ENCODE measurements at regions not wholly inside any gene's neighbourhood (a gene's known extent, or its start where the extent isn't known, plus 50 kb on each side); places are given as distances from the start of the nearest gene placed in this dataset.

GRCh38 chr13:80036845-80037504 is 304.0 kb downstream of the SPRY2 start:
- Mint-ChIP-seq H3K4me3 (peak overlapping the region in 4 of 8 donors; percentile 21 to 72 (median 30)), H3K4me1 (peaks cover 18 to 29% (median 28%) of the 10 kb centered on the region in 3 donors), H3K27me3 (no peaks in the 10 kb centered on the region), H3K9me3 (no peaks in the 10 kb centered on the region), H3K27ac (peak overlapping the region in 5 of 6 donors; percentile 1 to 79 (median 24)), H3K36me3 (no peaks in the 10 kb centered on the region)
- ATAC-seq (ENCODE audit: low read depth in 2 of 2) (peak; percentile 76 to 87), DNase-seq (peak; percentile 42)

GRCh38 chr13:80035096-80035495 is 305.8 kb downstream of the SPRY2 start:
- no peaks in the 10 kb centered on the region for H3K27me3 Mint-ChIP-seq
- ATAC-seq (ENCODE audit: low read depth in 2 of 2), result no peak
- no peaks in the 10 kb centered on the region for H3K9me3 Mint-ChIP-seq
- H3K27ac Mint-ChIP-seq, result no peak overlapping the region
- peaks cover 18 to 29% (median 28%) of the 10 kb centered on the region in 3 donors for H3K4me1 Mint-ChIP-seq
- no peaks in the 10 kb centered on the region for H3K36me3 Mint-ChIP-seq
- no peak for DNase-seq
- H3K4me3 Mint-ChIP-seq, result no peak overlapping the region

- Mint-ChIP-seq H3K4me1 (peaks cover 15 to 25% (median 25%) of the 10 kb centered on the region in 3 donors), H3K4me3 (no peak overlapping the region), H3K9me3 (no peaks in the 10 kb centered on the region), H3K27me3 (no peaks in the 10 kb centered on the region), H3K27ac (no peak overlapping the region), H3K36me3 (no peaks in the 10 kb centered on the region)
- DNase-seq (no peak), ATAC-seq (ENCODE audit: low read depth in 2 of 2) (no peak)
Measured at GRCh38 chr13:80033951-80034350, 307.0 kb downstream of the SPRY2 start.

- peaks cover 12 to 19% (median 18%) of the 10 kb centered on the region in 3 donors for H3K4me1 Mint-ChIP-seq
- ATAC-seq (ENCODE audit: low read depth in 2 of 2) (no peak), DNase-seq (no peak)
- H3K4me3 Mint-ChIP-seq, result no peak overlapping the region
- no peak overlapping the region for H3K27ac Mint-ChIP-seq
- no peaks in the 10 kb centered on the region for H3K9me3 Mint-ChIP-seq
- no peaks in the 10 kb centered on the region for H3K27me3 Mint-ChIP-seq
- H3K36me3 Mint-ChIP-seq, result no peaks in the 10 kb centered on the region
Measured at GRCh38 chr13:80033286-80033685, 307.6 kb downstream of the SPRY2 start.

GRCh38 chr13:80030491-80030890 is 310.4 kb downstream of the SPRY2 start:
- ATAC-seq (ENCODE audit: low read depth in 2 of 2) (no peak), DNase-seq (no peak)
- H3K9me3 Mint-ChIP-seq, result no peaks in the 10 kb centered on the region

GRCh38 chr13:80029170-80029569 is 311.8 kb downstream of the SPRY2 start:
- no peaks in the 10 kb centered on the region for H3K27me3 Mint-ChIP-seq
- no peak overlapping the region for H3K27ac Mint-ChIP-seq
- no peaks in the 10 kb centered on the region for H3K4me1 Mint-ChIP-seq
- H3K36me3 Mint-ChIP-seq, result no peaks in the 10 kb centered on the region
- no peak overlapping the region for H3K4me3 Mint-ChIP-seq
- ATAC-seq (ENCODE audit: low read depth in 2 of 2), result no peak
- no peaks in the 10 kb centered on the region for H3K9me3 Mint-ChIP-seq
- no peak for DNase-seq

More at GRCh38 chr13:80030491-80030890, 310.4 kb downstream of the SPRY2 start:
- Mint-ChIP-seq H3K4me1 (no peaks in the 10 kb centered on the region), H3K27ac (no peak overlapping the region), H3K36me3 (no peaks in the 10 kb centered on the region), H3K27me3 (no peaks in the 10 kb centered on the region), H3K4me3 (no peak overlapping the region)

GRCh38 chr13:80022146-80022545 is 318.8 kb downstream of the SPRY2 start:
- H3K4me1 Mint-ChIP-seq, result no peaks in the 10 kb centered on the region
- H3K9me3 Mint-ChIP-seq, result peaks cover 0 to 3% (median 0%) of the 10 kb centered on the region in 7 donors
- DNase-seq, result no peak
- H3K4me3 Mint-ChIP-seq, result peak overlapping the region in 1 of 8 donors; percentile 29
- H3K27me3 Mint-ChIP-seq, result no peaks in the 10 kb centered on the region
- no peak for ATAC-seq (ENCODE audit: low read depth in 2 of 2)
- H3K36me3 Mint-ChIP-seq, result no peaks in the 10 kb centered on the region
- no peak overlapping the region for H3K27ac Mint-ChIP-seq

- peaks cover 0 to 4% (median 0%) of the 10 kb centered on the region in 7 donors for H3K9me3 Mint-ChIP-seq
- no peak overlapping the region for H3K27ac Mint-ChIP-seq
- no peaks in the 10 kb centered on the region for H3K27me3 Mint-ChIP-seq
- no peak overlapping the region for H3K4me3 Mint-ChIP-seq
- ATAC-seq (ENCODE audit: low read depth in 2 of 2) (no peak), DNase-seq (no peak)
- H3K4me1 Mint-ChIP-seq, result no peaks in the 10 kb centered on the region
- H3K36me3 Mint-ChIP-seq, result no peaks in the 10 kb centered on the region
Measured at GRCh38 chr13:80012251-80012650, 328.7 kb downstream of the SPRY2 start.

- H3K4me1 Mint-ChIP-seq, result no peaks in the 10 kb centered on the region
- no peaks in the 10 kb centered on the region for H3K36me3 Mint-ChIP-seq
- no peaks in the 10 kb centered on the region for H3K27me3 Mint-ChIP-seq
- DNase-seq, result no peak
- H3K9me3 Mint-ChIP-seq, result no peaks in the 10 kb centered on the region
- no peak for ATAC-seq (ENCODE audit: low read depth in 2 of 2)
- H3K27ac Mint-ChIP-seq, result no peak overlapping the region
- H3K4me3 Mint-ChIP-seq, result no peak overlapping the region
Measured at GRCh38 chr13:80011448-80012212, 329.3 kb downstream of the SPRY2 start.

GRCh38 chr13:80010846-80011245 is 330.1 kb downstream of the SPRY2 start:
- no peak overlapping the region for H3K27ac Mint-ChIP-seq
- no peaks in the 10 kb centered on the region for H3K27me3 Mint-ChIP-seq
- no peaks in the 10 kb centered on the region for H3K9me3 Mint-ChIP-seq
- no peak overlapping the region for H3K4me3 Mint-ChIP-seq
- DNase-seq (no peak), ATAC-seq (ENCODE audit: low read depth in 2 of 2) (no peak)
- H3K36me3 Mint-ChIP-seq, result no peaks in the 10 kb centered on the region
- H3K4me1 Mint-ChIP-seq, result no peaks in the 10 kb centered on the region

- no peak overlapping the region for H3K4me3 Mint-ChIP-seq
- H3K36me3 Mint-ChIP-seq, result no peaks in the 10 kb centered on the region
- no peaks in the 10 kb centered on the region for H3K4me1 Mint-ChIP-seq
- ATAC-seq (ENCODE audit: low read depth in 2 of 2) (no peak), DNase-seq (no peak)
- no peaks in the 10 kb centered on the region for H3K9me3 Mint-ChIP-seq
- no peaks in the 10 kb centered on the region for H3K27me3 Mint-ChIP-seq
- H3K27ac Mint-ChIP-seq, result no peak overlapping the region
Measured at GRCh38 chr13:80010286-80010831, 330.6 kb downstream of the SPRY2 start.

GRCh38 chr13:80009760-80010159 is 331.2 kb downstream of the SPRY2 start:
- Mint-ChIP-seq H3K27ac (no peak overlapping the region), H3K4me1 (no peaks in the 10 kb centered on the region), H3K36me3 (no peaks in the 10 kb centered on the region), H3K9me3 (no peaks in the 10 kb centered on the region), H3K27me3 (no peaks in the 10 kb centered on the region), H3K4me3 (no peak overlapping the region)
- no peak for ATAC-seq (ENCODE audit: low read depth in 2 of 2)
- DNase-seq, result no peak

- ATAC-seq (ENCODE audit: low read depth in 2 of 2) (no peak), DNase-seq (no peak)
- Mint-ChIP-seq H3K4me1 (no peaks in the 10 kb centered on the region), H3K9me3 (no peaks in the 10 kb centered on the region), H3K36me3 (no peaks in the 10 kb centered on the region), H3K27me3 (no peaks in the 10 kb centered on the region), H3K4me3 (no peak overlapping the region), H3K27ac (no peak overlapping the region)
Measured at GRCh38 chr13:80006940-80007339, 334.0 kb downstream of the SPRY2 start.

- DNase-seq, result no peak
- H3K27me3 Mint-ChIP-seq, result no peaks in the 10 kb centered on the region
- no peak overlapping the region for H3K4me3 Mint-ChIP-seq
- H3K9me3 Mint-ChIP-seq, result no peaks in the 10 kb centered on the region
- no peak overlapping the region for H3K27ac Mint-ChIP-seq
- H3K36me3 Mint-ChIP-seq, result no peaks in the 10 kb centered on the region
- ATAC-seq (ENCODE audit: low read depth in 2 of 2), result no peak
- no peaks in the 10 kb centered on the region for H3K4me1 Mint-ChIP-seq
Measured at GRCh38 chr13:80001510-80001842, 339.4 kb downstream of the SPRY2 start.
